HG02938 (cell line): ENCODE measurements at regions not wholly inside any gene's neighbourhood (a gene's known extent, or its start where the extent isn't known, plus 50 kb on each side); places are given as distances from the start of the nearest gene placed in this dataset.

Source experiments
- ATAC-seq: cut with Tn5 transposase; IDR thresholded peaks from one replicate; pipeline ENCODE4 v1.9.1; 2021; ENCODE audit warnings: mild to moderate bottlenecking, moderate library complexity; ENCODE audit not compliant: unreplicated experiment

- no peak for ATAC-seq
These were observed 392.6 kb upstream of the ATP5MC3 start for GRCh38 chr2:175574069-175574468.

- ATAC-seq = no peak
These were observed 389.7 kb upstream of the ATP5MC3 start for GRCh38 chr2:175571078-175571653.

- ATAC-seq = no peak
These were observed 386.7 kb upstream of the ATP5MC3 start for GRCh38 chr2:175568109-175568730.

- no peak for ATAC-seq
These were observed 386.0 kb upstream of the ATP5MC3 start for GRCh38 chr2:175567435-175568061.

GRCh38 chr2:175560521-175561169 is 379.1 kb upstream of the ATP5MC3 start:
- ATAC-seq = no peak

- no peak for ATAC-seq
These were observed 378.1 kb upstream of the ATP5MC3 start for GRCh38 chr2:175559613-175560012.

- ATAC-seq = no peak
These were observed 376.4 kb upstream of the ATP5MC3 start for GRCh38 chr2:175557810-175558377.

GRCh38 chr2:175553910-175554309 is 372.4 kb upstream of the ATP5MC3 start:
- ATAC-seq = no peak

GRCh38 chr2:175552902-175553301 is 371.4 kb upstream of the ATP5MC3 start:
- ATAC-seq = no peak

- ATAC-seq = no peak
These were observed 358.9 kb upstream of the ATP5MC3 start for GRCh38 chr2:175540421-175540820.

- ATAC-seq = no peak
These were observed 357.6 kb upstream of the ATP5MC3 start for GRCh38 chr2:175539122-175539521.

- no peak for ATAC-seq
These were observed 354.5 kb upstream of the ATP5MC3 start for GRCh38 chr2:175536059-175536458.

GRCh38 chr2:175535631-175536030 is 354.1 kb upstream of the ATP5MC3 start:
- ATAC-seq = no peak

GRCh38 chr2:175525975-175526374 is 344.5 kb upstream of the ATP5MC3 start:
- no peak for ATAC-seq

GRCh38 chr2:175523001-175523400 is 341.5 kb upstream of the ATP5MC3 start:
- ATAC-seq = no peak

GRCh38 chr2:175518206-175518605 is 336.7 kb upstream of the ATP5MC3 start:
- ATAC-seq = no peak

GRCh38 chr2:175516555-175516954 is 335.0 kb upstream of the ATP5MC3 start:
- no peak for ATAC-seq

- no peak for ATAC-seq
These were observed 318.7 kb upstream of the ATP5MC3 start for GRCh38 chr2:175500255-175500654.

GRCh38 chr2:175490360-175490791 is 308.9 kb upstream of the ATP5MC3 start:
- no peak for ATAC-seq

- ATAC-seq = no peak
These were observed 296.7 kb upstream of the ATP5MC3 start for GRCh38 chr2:175478096-175478768.

GRCh38 chr2:175476948-175477347 is 295.4 kb upstream of the ATP5MC3 start:
- no peak for ATAC-seq
